Head of caudate nucleus (tissue), 42 donors: ENCODE measurements at regions not wholly inside any gene's neighbourhood (a gene's known extent, or its start where the extent isn't known, plus 50 kb on each side); places are given as distances from the start of the nearest gene placed in this dataset.

ENCODE experiments used
- DNase-seq, 42 donors: peaks; one replicate each; pipeline versions ENCODE4 v3.0.0 to v3.0.0-alpha.2; 2020 to 2021; ENCODE audit warnings: mixed read lengths in 7 of 42
- intact Hi-C: fragments of 100-400 bp; cut with DNase I; formaldehyde crosslinking; loops from one replicate; pipeline ENCODE4 v1.15.0; 2022

GRCh38 chr12:92330654-92331053, 185.0 kb upstream of the BTG1 start:
- no peak for DNase-seq
- intact Hi-C loops = no loop called here

- DNase-seq = no peak
- intact Hi-C loops = no loop called here
Measured at GRCh38 chr12:92326877-92327276, 181.2 kb upstream of the BTG1 start.

- no peak for DNase-seq
- intact Hi-C loops = no loop called here
Measured at GRCh38 chr12:92324849-92325500, 179.3 kb upstream of the BTG1 start.

- DNase-seq = no peak
- intact Hi-C loops = no loop called here
Measured at GRCh38 chr12:92312463-92312964, 166.9 kb upstream of the BTG1 start.

- DNase-seq = no peak
- intact Hi-C loops = no loop called here
Measured at GRCh38 chr12:92304371-92305055, 158.9 kb upstream of the BTG1 start.

GRCh38 chr12:92302041-92302829, 156.6 kb upstream of the BTG1 start:
- no peak for DNase-seq
- intact Hi-C loops = no loop called here

- no peak for DNase-seq
- intact Hi-C loops = no loop called here
Measured at GRCh38 chr12:92301356-92301755, 155.7 kb upstream of the BTG1 start.

GRCh38 chr12:92300777-92301176, 155.1 kb upstream of the BTG1 start:
- DNase-seq = no peak
- intact Hi-C loops = no loop called here

GRCh38 chr12:92299744-92300143, 154.1 kb upstream of the BTG1 start:
- no peak for DNase-seq
- intact Hi-C loops = no loop called here

- DNase-seq = no peak
- intact Hi-C loops = no loop called here
Measured at GRCh38 chr12:92299344-92299743, 153.7 kb upstream of the BTG1 start.

- DNase-seq = no peak
- intact Hi-C loops = no loop called here
Measured at GRCh38 chr12:92297932-92298696, 152.5 kb upstream of the BTG1 start.

- no peak for DNase-seq
- intact Hi-C loops = no loop called here
Measured at GRCh38 chr12:92297405-92297804, 151.8 kb upstream of the BTG1 start.

- intact Hi-C loops = no loop called here
Measured at GRCh38 chr12:92295523-92295922, 149.9 kb upstream of the BTG1 start.

GRCh38 chr12:92294676-92295440, 149.2 kb upstream of the BTG1 start:
- no peak for DNase-seq
- intact Hi-C loops = no loop called here

More at GRCh38 chr12:92295523-92295922, 149.9 kb upstream of the BTG1 start:
- DNase-seq = no peak

- intact Hi-C loops = no loop called here
Measured at GRCh38 chr12:92292016-92292415, 146.4 kb upstream of the BTG1 start.

GRCh38 chr12:92290886-92291285, 145.2 kb upstream of the BTG1 start:
- no peak for DNase-seq
- intact Hi-C loops = no loop called here

More at GRCh38 chr12:92292016-92292415, 146.4 kb upstream of the BTG1 start:
- no peak for DNase-seq

- no peak for DNase-seq
- intact Hi-C loops = no loop called here
Measured at GRCh38 chr12:92290350-92290695, 144.7 kb upstream of the BTG1 start.

GRCh38 chr12:92289629-92290349, 144.1 kb upstream of the BTG1 start:
- intact Hi-C loops = loop anchor here (10.0 kb wide), 1 partner anchor 145 kb away; the partner anchor contains the start of gene BTG1
- DNase-seq = no peak
